HFF-Myc (cell line): ENCODE measurements at regions not wholly inside any gene's neighbourhood (a gene's known extent, or its start where the extent isn't known, plus 50 kb on each side); places are given as distances from the start of the nearest gene placed in this dataset.

Source experiments
- DNase-seq: peaks from one replicate; pipeline ENCODE4 v3.0.0-alpha.2; 2011; ENCODE audit warnings: low read depth; ENCODE audit errors: extremely low read depth
- H3K4me3 ChIP-seq: replicated peaks from 2 replicates; pipeline ENCODE4 v1.5.1; 2011; ENCODE audit warnings: low read depth, mild to moderate bottlenecking, control low read depth, low read length
- TF ChIP-seq, protein P1 (sequence below): IDR thresholded peaks from 2 replicates; pipeline ENCODE4 v1.5.1; 2012; ENCODE audit warnings: mild to moderate bottlenecking, low read depth, low read length, control low read depth; ENCODE audit errors: missing control alignments

GRCh38 chr14:36430662-36431084 lies 89.4 kb downstream of the NKX2-1 start:
- no peak overlapping the region for H3K4me3 ChIP-seq
- no peak for DNase-seq
- TF ChIP-seq, protein P1, sequence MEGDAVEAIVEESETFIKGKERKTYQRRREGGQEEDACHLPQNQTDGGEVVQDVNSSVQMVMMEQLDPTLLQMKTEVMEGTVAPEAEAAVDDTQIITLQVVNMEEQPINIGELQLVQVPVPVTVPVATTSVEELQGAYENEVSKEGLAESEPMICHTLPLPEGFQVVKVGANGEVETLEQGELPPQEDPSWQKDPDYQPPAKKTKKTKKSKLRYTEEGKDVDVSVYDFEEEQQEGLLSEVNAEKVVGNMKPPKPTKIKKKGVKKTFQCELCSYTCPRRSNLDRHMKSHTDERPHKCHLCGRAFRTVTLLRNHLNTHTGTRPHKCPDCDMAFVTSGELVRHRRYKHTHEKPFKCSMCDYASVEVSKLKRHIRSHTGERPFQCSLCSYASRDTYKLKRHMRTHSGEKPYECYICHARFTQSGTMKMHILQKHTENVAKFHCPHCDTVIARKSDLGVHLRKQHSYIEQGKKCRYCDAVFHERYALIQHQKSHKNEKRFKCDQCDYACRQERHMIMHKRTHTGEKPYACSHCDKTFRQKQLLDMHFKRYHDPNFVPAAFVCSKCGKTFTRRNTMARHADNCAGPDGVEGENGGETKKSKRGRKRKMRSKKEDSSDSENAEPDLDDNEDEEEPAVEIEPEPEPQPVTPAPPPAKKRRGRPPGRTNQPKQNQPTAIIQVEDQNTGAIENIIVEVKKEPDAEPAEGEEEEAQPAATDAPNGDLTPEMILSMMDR = no peak

DNA sequence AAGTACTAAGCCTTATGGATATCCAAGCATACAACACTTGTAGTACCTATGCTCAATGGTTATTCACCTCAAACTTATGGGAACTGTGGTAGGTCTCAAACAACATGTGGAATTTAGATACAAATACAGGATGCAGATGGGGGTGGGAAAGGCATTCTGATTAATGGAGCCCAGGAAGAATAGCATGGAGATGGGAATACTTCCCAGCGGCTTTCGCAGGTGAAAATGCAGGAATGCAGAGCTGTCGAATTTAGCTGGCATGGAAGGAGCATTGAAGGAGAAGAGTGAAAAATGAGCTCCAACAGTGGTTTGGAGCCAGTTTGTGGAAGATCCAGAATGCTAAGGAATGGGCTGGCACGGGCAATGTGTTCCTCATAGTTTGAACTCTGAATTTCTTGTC lies 89.9 kb downstream of the NKX2-1 start:
- no peak for DNase-seq
- TF ChIP-seq, protein P1 = no peak
- H3K4me3 ChIP-seq = no peak overlapping the region

DNA sequence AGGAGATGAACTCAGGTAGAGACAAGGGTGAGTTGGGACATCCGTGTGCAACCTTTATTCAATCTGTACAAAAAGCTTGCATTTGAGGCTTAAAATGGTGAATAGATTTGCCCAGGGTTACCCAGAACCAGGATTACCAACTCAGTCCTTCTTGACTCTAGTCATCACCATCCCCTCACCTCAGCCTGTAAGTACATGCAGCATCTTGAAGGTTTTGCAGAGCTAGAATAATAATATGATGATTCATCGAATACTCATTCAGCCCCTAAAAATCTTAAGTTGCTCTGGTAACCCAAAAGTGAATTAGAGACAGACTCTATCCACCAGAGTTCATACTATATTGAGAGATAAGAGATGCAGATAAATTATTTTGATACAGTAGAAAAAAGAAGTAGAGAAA lies 90.3 kb downstream of the NKX2-1 start:
- H3K4me3 ChIP-seq = no peak overlapping the region
- no peak for DNase-seq
- TF ChIP-seq, protein P1 = no peak

DNA sequence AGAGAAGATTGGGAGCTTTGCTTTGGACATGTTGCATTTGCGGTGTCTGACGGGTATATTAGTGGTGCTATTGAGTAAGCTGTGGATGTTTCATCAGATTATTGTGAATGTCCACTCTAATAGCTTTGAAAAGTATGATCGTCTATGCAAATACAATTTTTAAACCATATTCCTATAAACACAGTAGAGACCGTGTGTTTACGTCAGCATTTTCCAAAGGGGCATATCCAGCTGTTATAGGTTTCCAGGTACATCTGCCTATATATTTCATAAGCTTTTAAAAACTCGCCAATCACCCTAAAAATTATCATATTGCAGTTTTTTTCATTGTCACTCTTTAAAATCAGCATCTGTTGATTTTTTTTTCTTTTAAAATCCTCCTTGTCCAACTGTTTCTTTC lies 91.7 kb downstream of the NKX2-1 start:
- no peak overlapping the region for H3K4me3 ChIP-seq
- TF ChIP-seq, protein P1 = no peak

DNA sequence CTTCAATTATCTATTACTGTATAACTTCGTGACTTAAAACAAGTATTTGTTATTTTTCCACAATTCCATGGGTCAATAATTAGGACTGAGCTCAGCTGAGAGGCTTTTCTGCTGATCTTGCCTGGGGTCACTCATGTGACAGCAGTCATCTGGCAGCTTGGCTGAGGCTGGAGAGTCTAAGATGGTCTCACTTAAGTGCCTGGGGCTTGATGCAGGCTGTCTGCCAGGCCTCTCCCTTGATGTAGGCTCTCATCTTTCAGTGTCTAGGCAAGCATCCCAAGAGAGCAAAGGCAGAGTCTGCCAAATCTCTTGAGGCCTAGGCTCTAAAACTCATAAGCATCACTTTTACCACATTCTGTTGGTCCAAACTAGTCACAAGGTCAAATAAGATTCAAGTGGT lies 93.2 kb downstream of the NKX2-1 start:
- H3K4me3 ChIP-seq = no peak overlapping the region
- no peak for DNase-seq
- TF ChIP-seq, protein P1 = no peak

More for the DNA sequence above, 91.7 kb downstream of the NKX2-1 start:
- no peak for DNase-seq

GRCh38 chr14:36426113-36426512 lies 93.9 kb downstream of the NKX2-1 start:
- no peak for DNase-seq
- TF ChIP-seq, protein P1 = no peak
- no peak overlapping the region for H3K4me3 ChIP-seq

- TF ChIP-seq, protein P1 = no peak
- DNase-seq = no peak
These were observed 95.4 kb downstream of the NKX2-1 start for GRCh38 chr14:36424478-36425102.

More at GRCh38 chr14:36424478-36425102, 95.4 kb downstream of the NKX2-1 start:
- H3K4me3 ChIP-seq = no peak overlapping the region
